ENCODE measurements at regions not wholly inside any gene's neighbourhood (a gene's known extent, or its start where the extent isn't known, plus 50 kb on each side); places are given as distances from the start of the nearest gene placed in this dataset.

DNA sequence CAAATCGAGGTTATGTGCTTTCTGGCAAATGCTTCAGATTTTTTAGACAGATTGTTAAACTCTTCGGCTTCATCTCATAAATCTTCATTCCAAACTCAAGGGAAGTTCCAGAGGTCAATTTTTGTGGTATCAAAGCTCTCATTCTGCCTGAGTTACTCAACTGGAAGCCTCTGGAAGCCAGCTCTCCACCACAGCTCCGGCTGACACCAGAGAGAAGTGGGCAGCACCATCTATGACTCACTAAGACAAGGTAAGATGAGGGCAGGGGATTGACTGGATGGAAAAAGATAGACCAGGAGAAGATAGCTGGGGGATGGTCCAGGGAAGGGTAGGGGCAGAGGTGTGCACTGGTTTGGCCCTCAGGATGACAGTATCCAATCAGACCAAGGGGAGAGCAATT is 137.3 kb upstream of the HNRNPA3 start:
- CTCF ChIA-PET: interaction anchor here (0.6 to 1.3 kb wide), 2 partner anchors 423 to 935 kb away, joined by 3 read pairs; no protein-coding TSS in a partner anchor
- POLR2A ChIA-PET: no interaction called here
- Histone ChIP-seq H3K4me3 (no peak overlapping the region), H3K4me2 (no peak overlapping the region), H3K9me3 (no peaks in the 10 kb centered on the region), H3K27ac (no peak overlapping the region), H3K4me1 (no peaks in the 10 kb centered on the region)
- WGBS (ENCODE audit: missing lambda C conversion rate): 3% methylated on average over 3 of the region's 3 CpGs
- DNase-seq (ENCODE audit: low read depth in 1 of 2, low spot score in 1 of 2) (no peak), FAIRE-seq (no peak), ATAC-seq (0 out of 6 replicates have a peak, but pooled peaks of 1 of the 2 experiments have one; percentile 19)
- no peak for TF ChIP-seq ZC3H11A (IDR thresholded peaks at IDR 0.05)
- no peak for TF ChIP-seq HEYL (CRISPR knock-in tag; IDR thresholded peaks at IDR 0.05)
- TF ChIP-seq NPAS2 (CRISPR knock-in tag; IDR thresholded peaks at IDR 0.05; ENCODE audit: borderline replicate concordance): no peak
- TF ChIP-seq JUN (IDR thresholded peaks at IDR 0.05): no peak
- no peak for TF ChIP-seq JUNB (IDR thresholded peaks at IDR 0.05)
- TF ChIP-seq, protein P1, sequence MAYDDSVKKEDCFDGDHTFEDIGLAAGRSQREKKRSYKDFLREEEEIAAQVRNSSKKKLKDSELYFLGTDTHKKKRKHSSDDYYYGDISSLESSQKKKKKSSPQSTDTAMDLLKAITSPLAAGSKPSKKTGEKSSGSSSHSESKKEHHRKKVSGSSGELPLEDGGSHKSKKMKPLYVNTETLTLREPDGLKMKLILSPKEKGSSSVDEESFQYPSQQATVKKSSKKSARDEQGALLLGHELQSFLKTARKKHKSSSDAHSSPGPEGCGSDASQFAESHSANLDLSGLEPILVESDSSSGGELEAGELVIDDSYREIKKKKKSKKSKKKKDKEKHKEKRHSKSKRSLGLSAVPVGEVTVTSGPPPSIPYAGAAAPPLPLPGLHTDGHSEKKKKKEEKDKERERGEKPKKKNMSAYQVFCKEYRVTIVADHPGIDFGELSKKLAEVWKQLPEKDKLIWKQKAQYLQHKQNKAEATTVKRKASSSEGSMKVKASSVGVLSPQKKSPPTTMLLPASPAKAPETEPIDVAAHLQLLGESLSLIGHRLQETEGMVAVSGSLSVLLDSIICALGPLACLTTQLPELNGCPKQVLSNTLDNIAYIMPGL (CRISPR knock-in tag; IDR thresholded peaks at IDR 0.05; ENCODE audit: borderline replicate concordance): no peak
- no peak for TF ChIP-seq ELK1 (IDR thresholded peaks at IDR 0.05; ENCODE audit: low read depth, low read length)
- TF ChIP-seq CHD4 (IDR thresholded peaks at IDR 0.05; ENCODE audit: borderline replicate concordance): no peak

GRCh38 chr2:177076636-177077179 is 135.9 kb upstream of the HNRNPA3 start:
- DNase-seq (ENCODE audit: low read depth in 1 of 2, low spot score in 1 of 2) (no peak), FAIRE-seq (no peak), ATAC-seq (no peak)
- POLR2A ChIA-PET: no interaction called here
- no peak for TF ChIP-seq ZFP36 (IDR thresholded peaks at IDR 0.05; ENCODE audit: borderline replicate concordance, partially characterized antibody)
- TF ChIP-seq EHMT2 (IDR thresholded peaks at IDR 0.05; ENCODE audit: low read depth): no peak
- TF ChIP-seq FOSL2 (IDR thresholded peaks at IDR 0.05): no peak
- TF ChIP-seq FOSL2 (CRISPR knock-in tag; IDR thresholded peaks at IDR 0.05): no peak
- TF ChIP-seq, protein P1 (CRISPR knock-in tag; IDR thresholded peaks at IDR 0.05; ENCODE audit: borderline replicate concordance): no peak
- TF ChIP-seq NPAS2 (CRISPR knock-in tag; IDR thresholded peaks at IDR 0.05; ENCODE audit: borderline replicate concordance): no peak
- TF ChIP-seq RFX5 (IDR thresholded peaks at IDR 0.05): no peak
- no peak for TF ChIP-seq EP300 (IDR thresholded peaks at IDR 0.05)
- no peak for TF ChIP-seq HEYL (CRISPR knock-in tag; IDR thresholded peaks at IDR 0.05)
- no peak for TF ChIP-seq ZC3H11A (IDR thresholded peaks at IDR 0.05)
- no peak for TF ChIP-seq CHD4 (IDR thresholded peaks at IDR 0.05; ENCODE audit: borderline replicate concordance)
- TF ChIP-seq CBX8 (IDR thresholded peaks at IDR 0.05): no peak
- WGBS (ENCODE audit: missing lambda C conversion rate): 12% methylated on average over 4 of the region's 4 CpGs
- H3K4me3 ChIP-seq: no peak overlapping the region
- no peak overlapping the region for H3K4me2 ChIP-seq
- H3K9me3 ChIP-seq: no peaks in the 10 kb centered on the region
- no peak overlapping the region for H3K27ac ChIP-seq
- no peaks in the 10 kb centered on the region for H3K4me1 ChIP-seq
- CTCF ChIA-PET: no interaction called here

DNA sequence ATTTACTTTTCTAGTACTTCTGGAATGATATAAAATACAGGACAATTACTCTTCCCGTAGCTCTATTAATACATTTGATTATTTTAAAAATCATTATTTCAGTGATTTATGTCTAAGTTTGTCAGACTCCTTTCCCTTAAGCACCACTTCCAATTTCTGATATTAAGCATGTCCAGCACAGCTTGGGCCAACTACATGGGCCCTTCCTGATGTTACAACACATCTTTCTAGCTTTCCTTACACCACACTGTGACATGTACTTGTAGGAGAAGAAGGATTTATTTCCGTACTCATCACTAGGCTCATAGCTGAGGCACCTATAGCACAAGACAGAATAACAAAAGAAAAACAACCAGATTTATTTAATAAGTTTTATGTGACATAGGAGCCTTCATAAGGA is 134.8 kb upstream of the HNRNPA3 start:
- Histone ChIP-seq H3K27ac (no peak overlapping the region), H3K9me3 (no peaks in the 10 kb centered on the region), H3K4me3 (no peak overlapping the region), H3K4me1 (no peaks in the 10 kb centered on the region), H3K4me2 (no peak overlapping the region)
- no peak for FAIRE-seq
- DNase-seq (ENCODE audit: low read depth in 1 of 2, low spot score in 1 of 2): no peak
- no peak for TF ChIP-seq EHF (CRISPR knock-in tag; IDR thresholded peaks at IDR 0.05)
- TF ChIP-seq POLR2AphosphoS2 (conservative IDR thresholded peaks at IDR 0.05; ENCODE audit: low read length): no peak
- TF ChIP-seq, protein P2, sequence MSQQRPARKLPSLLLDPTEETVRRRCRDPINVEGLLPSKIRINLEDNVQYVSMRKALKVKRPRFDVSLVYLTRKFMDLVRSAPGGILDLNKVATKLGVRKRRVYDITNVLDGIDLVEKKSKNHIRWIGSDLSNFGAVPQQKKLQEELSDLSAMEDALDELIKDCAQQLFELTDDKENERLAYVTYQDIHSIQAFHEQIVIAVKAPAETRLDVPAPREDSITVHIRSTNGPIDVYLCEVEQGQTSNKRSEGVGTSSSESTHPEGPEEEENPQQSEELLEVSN (IDR thresholded peaks at IDR 0.05; ENCODE audit: borderline replicate concordance, low read depth): no peak
- no peak for TF ChIP-seq ZSCAN20 (CRISPR knock-in tag; IDR thresholded peaks at IDR 0.05)
- no peak for TF ChIP-seq ELK1 (IDR thresholded peaks at IDR 0.05; ENCODE audit: low read depth, low read length)
- no peak for ATAC-seq
- 8% methylated on average over 2 of the region's 2 CpGs for WGBS (ENCODE audit: missing lambda C conversion rate)
- CTCF ChIA-PET: interaction anchor here (0.8 kb wide), 1 partner anchor 102 kb away, joined by 3 read pairs; no protein-coding TSS in a partner anchor
- POLR2A ChIA-PET: no interaction called here

All from A549 (cell line).